ENCODE measurements at regions not wholly inside any gene's neighbourhood (a gene's known extent, or its start where the extent isn't known, plus 50 kb on each side); places are given as distances from the start of the nearest gene placed in this dataset.

DNA sequence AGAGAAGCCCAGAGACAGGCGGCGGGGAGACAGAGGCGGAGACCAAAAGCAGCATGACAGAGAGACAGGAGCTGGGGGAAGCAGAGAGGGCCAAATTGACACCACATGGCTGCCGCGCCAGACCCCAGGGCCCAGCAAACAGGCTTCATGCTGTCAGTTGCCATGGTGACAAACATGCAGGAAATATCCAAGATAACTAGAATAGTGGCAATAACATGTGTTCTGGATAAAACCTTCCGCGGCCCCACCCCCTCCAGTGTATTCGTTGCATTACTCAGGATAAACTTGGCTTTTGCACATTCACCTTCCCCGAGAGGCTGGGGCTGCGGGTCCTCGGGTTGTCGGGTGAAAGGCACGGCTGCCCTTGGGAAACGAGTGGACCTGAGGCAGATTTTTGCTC, 49.9 kb upstream of the CDON start:
- no peak for TF ChIP-seq CTCF (IDR thresholded peaks at IDR 0.05)
- no peak for TF ChIP-seq POLR2A (IDR thresholded peaks at IDR 0.05)

All from lower leg skin (tissue), 3 donors.